GM12865 (cell line): ENCODE measurements at regions not wholly inside any gene's neighbourhood (a gene's known extent, or its start where the extent isn't known, plus 50 kb on each side); places are given as distances from the start of the nearest gene placed in this dataset.

Experiments used
- DNase-seq: peaks from one replicate; pipeline ENCODE4 v3.0.0; 2010; ENCODE audit warnings: low read depth
- H3K4me3 ChIP-seq: 2 replicates; pipeline ENCODE4 v1.5.1; 2011; ENCODE audit warnings: mild to moderate bottlenecking, low read depth, low read length, control low read depth
- CTCF ChIP-seq: IDR thresholded peaks from 2 replicates; pipeline ENCODE4 v1.5.1; 2011; ENCODE audit warnings: low read length, control low read depth, low read depth, inconsistent platforms; ENCODE audit not compliant: insufficient read depth; ENCODE audit errors: missing control alignments

- TF ChIP-seq CTCF = no peak
- no peak overlapping the region for H3K4me3 ChIP-seq
Observed at GRCh38 chr1:164433141-164433817, 125.7 kb upstream of the PBX1 start.

GRCh38 chr1:164433818-164434170 lies 125.2 kb upstream of the PBX1 start:
- no peak overlapping the region for H3K4me3 ChIP-seq
- DNase-seq = no peak
- no peak for TF ChIP-seq CTCF

More at GRCh38 chr1:164433141-164433817, 125.7 kb upstream of the PBX1 start:
- no peak for DNase-seq

- no peak overlapping the region for H3K4me3 ChIP-seq
- TF ChIP-seq CTCF = no peak
- no peak for DNase-seq
Observed at GRCh38 chr1:164440232-164440631, 118.8 kb upstream of the PBX1 start.

DNA sequence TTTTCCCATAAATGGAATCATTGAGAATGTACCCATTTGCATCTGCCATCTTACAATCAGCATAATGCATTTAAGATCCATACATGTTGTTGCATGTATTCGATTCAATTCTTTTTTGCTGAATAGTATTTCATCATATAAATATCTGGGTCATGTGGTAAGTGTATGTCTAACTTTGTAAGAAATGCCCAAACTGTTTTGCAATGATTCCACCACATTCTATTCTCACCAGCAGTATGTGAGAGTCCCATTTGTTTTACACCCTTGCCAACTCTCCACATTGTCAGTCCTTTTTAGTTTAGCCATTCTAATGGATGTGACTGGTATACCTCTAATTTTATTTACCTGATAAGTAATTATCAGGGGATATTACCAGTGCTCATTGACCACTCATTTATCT lies 115.8 kb upstream of the PBX1 start:
- no peak for DNase-seq
- no peak for TF ChIP-seq CTCF
- no peak overlapping the region for H3K4me3 ChIP-seq

- TF ChIP-seq CTCF = no peak
- H3K4me3 ChIP-seq = no peak overlapping the region
- no peak for DNase-seq
Observed at GRCh38 chr1:164443836-164444235, 115.1 kb upstream of the PBX1 start.

DNA sequence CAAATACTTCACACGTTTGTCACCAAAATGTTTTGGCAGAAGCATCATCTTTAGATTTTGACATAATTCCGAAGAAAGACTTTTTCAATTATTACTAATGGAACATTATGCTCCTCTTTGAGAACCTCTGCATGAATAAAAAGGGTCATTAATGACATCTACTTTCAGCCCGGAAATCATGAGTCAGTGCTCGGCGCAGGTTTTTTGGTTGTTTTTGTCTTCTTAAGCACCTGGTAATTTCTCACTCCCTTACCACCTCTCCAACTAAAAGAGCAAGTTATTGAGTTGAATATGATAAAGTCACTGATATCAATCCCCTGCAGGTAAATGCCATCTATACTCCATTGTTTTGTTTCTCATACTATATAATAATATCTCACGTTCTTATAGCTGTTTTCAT lies 113.0 kb upstream of the PBX1 start:
- no peak overlapping the region for H3K4me3 ChIP-seq
- DNase-seq = no peak
- TF ChIP-seq CTCF = no peak

- TF ChIP-seq CTCF = no peak
- H3K4me3 ChIP-seq = no peak overlapping the region
- no peak for DNase-seq
Observed at GRCh38 chr1:164452549-164452948, 106.4 kb upstream of the PBX1 start.
